ENCODE measurements at regions not wholly inside any gene's neighbourhood (a gene's known extent, or its start where the extent isn't known, plus 50 kb on each side); places are given as distances from the start of the nearest gene placed in this dataset.

DNA sequence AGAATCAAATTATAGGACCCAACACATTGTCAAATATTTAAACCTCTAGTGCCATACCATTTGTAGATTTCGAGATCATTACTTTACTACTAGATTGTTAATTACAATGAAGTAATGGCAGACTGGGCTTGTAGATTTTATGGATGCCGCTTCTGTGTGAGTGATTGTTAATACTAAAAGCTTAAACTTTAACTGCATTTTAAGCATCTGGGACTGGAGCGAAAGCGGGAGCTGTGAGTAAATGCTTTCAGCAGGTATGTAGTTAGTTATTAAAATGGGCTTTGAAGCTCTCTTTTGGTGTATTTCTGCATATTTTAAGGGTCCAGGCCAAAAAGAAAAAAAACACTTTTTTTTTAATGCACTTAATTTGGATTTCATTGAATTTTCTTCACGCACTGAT is 519.3 kb downstream of the MED13L start:
- DNase-seq, result no peak

DNA sequence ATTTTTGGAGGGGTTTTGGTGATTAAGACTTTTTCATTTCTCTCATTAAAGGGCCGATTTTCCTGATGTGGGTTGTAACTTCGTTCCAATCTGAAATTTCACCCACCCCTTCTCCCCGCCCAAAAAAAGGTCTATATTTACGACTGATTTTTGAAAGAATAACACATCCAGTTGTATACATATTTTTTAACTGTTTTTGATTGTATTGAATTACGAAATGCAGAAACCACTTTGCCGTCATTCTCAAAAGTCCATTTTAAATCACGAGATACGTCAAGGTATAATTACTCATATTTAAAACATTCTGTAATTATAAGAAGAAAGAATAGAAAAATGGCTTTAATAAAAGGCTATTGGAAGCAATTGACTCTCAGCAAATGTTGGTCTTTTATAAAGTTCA is 520.7 kb downstream of the MED13L start:
- DNase-seq, result no peak

DNA sequence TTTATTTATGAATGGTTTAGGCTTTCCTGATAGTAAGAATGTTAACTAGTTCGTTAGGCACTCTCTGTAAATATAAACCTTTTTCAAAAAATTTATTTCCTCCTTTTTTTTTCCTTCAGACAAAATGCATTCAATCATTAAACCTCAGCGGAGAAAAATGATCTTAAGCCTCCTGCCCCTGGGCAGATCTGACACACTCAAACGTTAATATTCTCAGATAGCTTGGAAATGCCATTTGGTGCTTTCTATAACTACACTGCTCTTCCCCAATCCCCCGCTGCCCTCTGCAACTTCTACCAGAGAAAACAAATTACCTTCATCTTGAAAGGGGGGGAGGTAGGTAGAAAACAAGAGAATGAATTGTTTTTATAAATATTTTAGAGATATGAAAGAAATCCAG is 521.2 kb downstream of the MED13L start:
- peak; percentile 43 for DNase-seq

DNA sequence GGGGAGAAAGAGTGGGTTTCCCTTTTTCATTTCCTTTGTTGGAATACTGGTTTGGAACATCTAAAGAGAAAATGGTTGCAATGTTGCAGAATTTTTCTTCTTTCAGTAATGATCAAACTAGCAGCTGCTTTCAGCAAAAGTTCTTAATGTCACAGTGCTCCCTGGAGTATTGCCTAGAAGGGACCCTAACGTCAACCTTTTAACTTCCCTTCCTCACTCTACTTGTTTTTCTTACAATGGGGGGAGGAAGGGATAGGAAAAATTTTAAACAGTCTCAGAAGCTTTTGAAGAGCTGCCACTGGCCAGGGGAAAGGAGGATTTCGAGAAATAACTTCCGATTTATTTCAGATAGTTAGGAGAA is 521.8 kb downstream of the MED13L start:
- no peak for DNase-seq

DNA sequence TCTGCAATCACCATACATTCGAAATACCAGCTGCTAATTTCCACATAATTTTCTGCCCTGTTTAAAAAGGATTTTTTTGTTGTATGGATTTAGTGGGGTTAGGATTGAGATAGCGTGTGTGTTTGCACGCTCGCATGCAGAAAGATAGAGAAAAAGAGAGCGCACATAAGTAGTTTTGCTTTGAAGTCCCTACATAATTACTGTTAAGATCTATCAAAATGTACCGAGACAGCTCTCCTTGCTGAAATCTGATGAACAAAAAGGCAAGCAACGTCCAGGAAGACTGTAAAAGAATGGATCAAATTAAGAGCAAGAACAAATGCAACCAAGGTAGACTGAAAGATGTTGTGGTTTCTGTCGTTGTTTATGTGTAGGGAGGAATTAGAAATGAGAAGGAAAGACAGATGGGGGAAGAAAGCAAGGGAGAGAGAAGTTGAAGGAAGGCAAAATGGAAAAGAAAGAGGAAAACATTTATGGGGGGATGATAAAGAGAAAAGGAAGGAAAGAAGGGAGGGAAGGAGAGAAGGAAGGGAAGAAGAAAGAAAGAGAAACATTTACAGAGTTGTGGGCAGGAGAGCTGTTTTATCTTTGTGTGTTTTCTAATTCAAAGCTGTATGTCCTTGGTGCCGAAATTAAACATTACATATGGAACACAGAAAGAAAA is 522.3 kb downstream of the MED13L start:
- no peak for DNase-seq

DNA sequence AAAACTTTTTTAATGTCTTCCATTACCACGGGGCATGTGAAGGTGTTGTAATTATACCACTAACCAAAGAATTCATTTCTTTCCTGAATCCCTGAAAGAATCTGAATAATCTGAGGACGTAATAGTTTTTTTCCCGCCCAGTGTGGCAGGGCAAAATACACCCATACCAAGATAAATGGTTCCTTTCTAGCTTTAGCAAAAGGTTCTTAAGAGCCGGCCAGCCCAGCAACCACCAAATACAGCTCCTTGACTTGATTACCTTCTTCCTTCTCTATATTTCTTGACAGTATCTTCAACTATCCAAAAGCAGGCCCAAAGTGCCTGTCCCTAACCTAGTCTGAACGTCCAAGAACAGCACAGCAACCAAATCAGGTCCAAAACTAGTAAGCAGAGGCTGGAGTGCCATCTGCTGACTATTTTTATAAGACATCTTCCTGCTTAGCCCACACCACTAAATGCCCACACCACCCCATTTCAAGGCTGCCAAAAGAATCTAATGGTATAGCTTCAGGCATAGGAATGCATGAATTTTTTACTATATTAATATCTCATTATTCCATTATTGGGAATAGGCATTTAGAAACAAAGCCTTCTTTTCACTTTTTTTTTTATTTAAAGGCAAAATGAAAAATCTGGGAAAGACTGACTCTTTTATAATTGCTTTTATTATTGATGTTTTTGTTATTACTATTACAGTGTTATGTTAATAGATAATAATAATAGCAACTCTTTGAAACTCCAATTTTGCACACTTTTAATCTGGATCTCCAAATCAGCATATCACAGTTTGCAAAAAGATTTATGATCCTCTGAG is 524.4 kb downstream of the MED13L start:
- peak; percentile 91 for DNase-seq

DNA sequence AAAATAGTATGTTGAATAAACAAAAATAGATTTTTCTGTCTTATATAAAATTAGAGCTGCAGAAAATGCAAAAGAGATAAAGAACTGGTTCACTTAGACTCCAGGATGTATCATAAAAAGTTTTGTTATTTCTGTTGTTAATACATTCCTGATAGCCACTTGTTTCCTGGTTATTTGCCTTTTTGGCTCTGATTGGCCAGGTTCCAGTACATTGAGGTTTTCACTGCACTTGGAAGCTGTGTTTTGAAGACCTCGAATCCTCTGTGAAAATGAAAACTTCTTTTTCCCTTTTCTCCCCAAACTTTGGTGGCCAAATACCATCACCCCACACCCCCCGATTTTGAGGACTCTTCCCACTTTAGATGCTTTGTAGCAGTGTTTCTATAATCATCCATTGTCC is 525.3 kb downstream of the MED13L start:
- no peak for DNase-seq

DNA sequence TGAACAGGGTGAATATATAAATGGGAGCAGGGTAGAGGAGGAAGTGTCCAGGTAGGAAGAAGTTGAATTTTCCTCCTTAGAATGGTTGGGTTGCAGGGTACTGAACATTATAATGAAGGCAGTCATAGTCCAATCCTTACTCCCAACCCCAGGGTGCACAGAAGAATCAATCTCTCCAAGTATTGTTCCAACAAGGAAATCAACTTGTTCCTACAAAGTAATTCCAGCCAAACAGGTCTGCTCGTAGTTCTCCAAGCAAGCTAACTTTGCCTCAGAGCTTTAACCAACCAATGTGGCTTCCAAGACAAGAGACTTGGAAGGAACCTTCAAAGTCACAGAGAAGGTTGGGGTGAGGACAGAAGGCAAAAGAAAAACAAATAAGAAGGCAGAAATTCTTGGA is 527.2 kb downstream of the MED13L start:
- no peak for DNase-seq

DNA sequence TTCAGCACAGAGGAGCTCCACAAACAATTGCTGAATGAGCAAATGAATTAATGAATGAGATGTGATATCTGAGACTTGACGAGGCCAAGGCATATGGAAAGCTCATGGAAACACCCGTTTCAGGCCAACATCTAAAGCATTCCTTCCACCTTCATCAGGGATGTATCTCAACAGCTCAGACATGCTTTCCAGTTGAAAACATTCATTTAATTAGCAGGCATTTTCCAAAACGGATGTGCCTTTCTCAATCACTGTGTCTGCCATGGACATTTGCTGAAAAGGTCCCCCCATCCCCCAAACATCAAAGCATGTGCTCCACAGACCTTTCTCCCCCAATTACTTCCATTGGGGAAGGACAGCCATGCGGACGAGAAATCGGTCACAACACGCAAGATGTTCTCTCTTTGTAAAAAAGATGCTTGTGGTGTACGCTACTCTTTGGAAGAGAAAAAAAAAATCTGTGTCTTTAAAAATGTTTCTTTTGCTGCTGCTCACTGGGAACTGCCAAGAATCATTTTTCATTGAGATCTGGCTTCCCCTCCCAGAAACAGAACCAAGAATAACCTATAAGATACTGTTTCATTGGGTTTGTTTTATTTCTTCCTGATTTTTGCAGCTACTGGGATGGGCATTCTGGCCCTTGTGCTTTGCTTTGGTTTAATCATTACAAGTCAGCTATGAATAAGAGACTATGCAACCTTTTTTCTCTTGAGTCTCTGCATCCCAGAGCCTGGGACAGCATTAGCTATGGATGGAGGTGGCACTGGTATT is 528.2 kb downstream of the MED13L start:
- peak; percentile 25 for DNase-seq

DNA sequence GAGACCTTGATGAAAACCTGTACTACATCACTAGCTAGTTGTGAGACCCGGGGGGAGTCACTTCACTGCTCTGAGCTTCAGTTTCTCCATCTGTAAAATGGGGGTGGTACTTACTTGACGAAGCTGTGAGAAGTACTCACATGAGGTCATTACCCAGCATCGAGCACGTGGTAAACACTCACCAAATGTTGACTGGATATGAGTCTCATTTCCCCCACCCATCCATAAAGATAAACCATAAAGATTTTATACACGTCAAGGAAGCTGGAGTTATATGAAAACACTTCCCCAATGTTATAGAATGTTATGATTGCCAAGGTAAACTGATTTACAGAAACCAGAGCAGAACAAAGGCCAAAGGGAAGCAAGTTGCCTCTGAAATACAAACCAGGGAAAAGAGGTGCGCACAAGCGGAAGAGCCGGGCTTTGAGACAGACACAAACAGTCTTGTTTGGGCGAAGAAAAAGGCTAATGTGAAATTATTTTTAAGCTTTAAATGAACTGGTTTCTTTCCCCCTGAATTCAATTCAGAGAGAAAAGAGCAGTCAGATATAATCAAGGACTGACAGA is 536.8 kb downstream of the MED13L start:
- no peak for DNase-seq

DNA sequence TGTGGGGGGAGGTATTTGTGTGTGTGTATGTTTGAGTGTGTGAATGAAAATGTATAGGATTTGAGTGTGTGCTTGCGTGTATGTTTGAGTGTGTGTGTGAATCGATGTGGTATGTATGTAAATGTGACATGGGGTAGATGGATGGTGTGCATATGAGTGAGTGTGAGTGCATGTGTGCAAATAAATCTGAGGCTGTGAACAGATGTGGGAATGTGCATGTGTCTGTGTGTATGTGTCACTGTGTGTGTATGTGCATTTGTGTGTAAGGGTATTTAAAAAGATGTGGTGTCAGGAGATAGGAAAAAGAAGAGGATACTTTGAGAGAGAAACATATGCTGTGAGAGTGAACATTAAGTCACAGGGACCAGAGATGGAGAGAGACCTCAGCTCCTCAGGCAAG is 539.6 kb downstream of the MED13L start:
- DNase-seq, result no peak

DNA sequence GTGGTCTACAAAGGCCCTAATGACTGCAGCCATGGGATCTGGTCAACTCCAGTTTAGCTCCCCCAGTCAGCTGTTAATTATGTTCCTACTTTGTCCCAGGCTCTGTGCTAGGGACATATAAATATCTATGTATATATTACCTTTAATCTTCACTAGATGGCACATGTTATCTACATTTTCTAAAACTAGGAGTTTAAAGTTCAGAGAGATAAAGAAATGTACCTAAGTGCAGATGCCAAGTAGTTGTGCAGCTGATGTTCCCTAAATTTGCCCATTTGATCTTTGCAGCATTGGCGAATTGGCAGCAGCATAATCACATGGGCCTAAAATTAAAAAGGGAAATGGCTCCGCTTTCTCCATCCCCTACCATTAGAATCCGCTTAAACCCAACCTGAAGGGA is 541.1 kb downstream of the MED13L start:
- no peak for DNase-seq

DNA sequence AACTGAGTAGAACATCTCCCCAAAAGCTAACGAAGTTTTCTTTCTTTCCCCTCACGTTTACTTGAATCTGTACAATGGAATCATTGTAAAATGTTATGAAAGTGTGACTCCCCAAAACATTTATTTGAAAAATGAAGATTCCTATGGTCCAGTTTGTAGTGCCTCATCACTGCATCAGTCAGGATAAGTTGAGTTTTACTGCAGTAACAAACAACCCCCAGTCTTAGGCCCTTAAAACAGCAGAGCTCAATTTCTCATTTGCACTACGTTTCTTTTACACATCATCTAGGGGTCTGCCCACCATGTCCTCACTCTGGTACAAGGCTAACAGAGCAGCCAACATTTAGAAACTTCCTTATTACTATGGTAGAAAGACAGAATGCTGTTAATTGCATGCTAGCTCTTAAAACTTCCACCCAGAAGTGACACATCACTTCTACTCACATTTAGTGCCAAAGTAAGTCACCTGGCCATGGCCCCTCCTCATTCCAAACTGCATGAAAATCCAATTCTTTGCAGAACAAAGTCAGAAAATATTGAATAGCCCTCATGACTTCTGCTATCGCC is 546.4 kb downstream of the MED13L start:
- no peak for DNase-seq

DNA sequence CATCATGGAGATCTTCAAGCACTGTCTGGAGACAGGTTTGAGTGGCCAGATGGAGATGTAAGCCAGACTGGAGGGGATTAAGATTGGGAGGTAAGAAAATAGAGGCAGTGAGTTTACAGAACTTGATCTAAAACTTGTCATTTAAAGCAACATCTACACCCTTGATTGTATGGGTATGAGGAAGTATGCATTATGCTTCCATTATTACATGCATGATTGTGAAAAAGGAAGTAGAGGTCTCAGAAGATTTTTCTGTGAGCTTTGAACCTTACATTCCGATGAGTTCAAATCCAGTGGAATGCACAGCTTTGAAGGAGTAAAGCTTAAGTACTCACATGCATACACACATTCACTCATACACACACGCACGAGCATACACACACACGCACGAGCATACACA is 550.8 kb downstream of the MED13L start:
- DNase-seq, result no peak

DNA sequence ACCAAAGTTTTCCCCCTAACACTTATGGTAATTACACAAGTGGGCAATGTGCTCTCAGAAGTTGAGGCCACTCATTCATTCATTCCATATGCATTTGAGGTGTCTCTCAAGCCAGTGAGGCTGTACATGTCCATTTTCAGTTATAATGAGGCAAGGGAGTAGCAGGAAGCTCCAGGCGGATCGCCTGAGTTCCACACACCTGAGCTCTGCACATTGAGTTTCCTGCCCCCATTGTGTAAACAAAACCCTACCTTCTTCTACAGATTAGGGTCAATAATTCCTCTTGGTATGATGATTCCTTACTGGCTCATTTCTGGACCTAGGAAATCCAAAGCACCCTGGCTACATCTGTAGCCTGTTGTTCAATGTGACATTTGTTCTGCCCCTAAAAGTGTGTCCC is 555.3 kb downstream of the MED13L start:
- DNase-seq, result no peak

DNA sequence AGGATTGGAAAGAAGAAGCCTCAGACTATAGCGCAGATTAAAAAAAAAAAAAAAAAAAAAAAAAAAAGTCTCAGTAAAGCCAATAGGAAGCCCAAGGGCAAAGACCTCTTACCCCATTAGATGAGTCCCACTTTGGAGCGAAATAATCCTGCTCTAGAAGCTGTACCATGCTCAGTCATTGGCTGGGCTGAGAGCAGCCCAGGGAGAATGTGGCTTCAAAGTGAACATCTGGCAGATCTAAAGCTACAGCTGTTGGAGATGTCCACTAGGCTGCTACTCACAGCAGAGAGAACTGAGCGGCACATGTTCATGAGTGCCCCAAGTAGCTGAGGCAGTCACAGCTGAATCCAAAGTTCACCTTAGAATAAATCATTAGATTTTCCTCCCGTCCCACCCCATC is 560.9 kb downstream of the MED13L start:
- DNase-seq, result no peak

DNA sequence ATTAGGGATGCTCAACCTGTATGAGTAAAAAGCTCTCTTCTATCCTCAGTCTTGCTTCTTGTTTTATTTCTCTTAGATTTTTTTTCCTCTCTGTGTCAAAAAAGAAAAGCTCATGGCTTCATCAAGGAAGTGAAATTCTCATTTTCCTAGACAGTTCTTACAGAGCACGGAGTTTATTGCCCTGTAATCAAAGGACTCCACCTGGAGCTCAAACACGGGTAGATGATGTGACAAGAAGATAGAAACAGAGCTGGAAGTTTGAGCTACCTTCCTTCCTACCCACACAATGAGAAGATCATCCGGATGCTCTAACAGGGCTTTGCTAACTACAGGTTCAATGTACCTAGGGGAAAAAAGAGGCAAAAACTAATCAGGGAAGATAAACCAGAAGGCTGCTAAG is 564.8 kb downstream of the MED13L start:
- DNase-seq, result no peak

DNA sequence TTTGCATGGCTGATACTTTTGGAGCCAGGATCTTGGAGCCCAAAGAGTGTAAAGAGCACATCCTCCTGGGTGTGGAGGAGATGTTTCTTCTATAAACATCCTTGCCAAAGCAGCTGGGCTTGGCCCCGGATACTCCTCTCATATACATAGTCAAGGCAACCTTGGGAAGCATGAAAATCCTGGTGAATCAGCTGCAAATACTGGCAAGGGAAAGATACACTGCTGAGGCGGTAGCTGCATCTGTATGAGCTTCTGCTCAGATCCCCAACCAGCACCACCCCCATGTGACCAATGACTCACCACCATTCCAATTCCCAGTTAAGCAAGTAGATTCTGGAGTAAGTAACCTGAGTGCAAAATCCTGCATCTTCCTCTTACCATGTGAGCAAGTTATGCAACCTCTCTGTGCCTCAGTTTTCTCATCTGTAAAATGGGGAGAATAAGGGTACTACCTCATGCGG is 567.4 kb downstream of the MED13L start:
- peak; percentile 19 for DNase-seq

DNA sequence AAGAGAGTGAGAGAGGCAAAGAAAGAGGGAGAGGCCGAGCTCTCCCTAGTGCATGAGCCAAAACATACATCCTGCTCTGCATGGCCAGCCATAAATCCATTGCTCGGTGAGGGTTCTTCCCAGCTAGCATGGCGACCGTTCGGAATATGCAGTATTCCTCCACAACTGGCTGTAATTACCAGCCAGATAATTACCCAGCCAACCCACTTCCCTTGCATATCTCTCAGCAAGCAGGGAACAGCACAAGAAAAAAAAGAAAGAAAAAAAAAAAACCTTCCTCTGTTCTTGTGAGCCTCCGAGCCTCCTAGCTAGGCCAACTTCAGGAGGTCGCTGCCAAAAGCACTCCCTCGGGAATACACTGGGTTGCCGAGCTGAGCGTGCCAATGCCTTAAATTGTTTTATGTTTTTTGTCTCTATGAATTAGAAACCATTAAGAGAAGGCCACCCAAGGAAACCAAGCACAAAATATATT is 567.9 kb downstream of the MED13L start:
- peak; percentile 34 for DNase-seq

DNA sequence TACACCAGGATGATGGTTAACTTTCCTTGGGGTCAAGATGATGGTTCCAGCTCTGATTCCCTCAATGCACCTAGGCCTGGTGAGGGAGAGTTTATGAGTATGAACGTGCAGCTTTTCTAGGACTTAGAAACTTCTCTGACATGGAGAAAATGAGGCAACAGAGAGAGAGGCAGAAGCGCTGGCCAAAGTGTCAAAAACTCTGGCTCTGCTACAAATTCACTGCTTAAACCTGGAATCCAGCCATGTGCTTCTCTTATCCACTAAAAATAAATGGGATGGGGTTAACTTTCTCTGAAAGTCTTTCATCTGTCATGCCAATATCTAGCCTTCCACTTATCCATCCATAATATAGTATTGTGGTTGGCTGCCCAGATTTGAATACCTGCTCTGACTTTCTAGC is 568.7 kb downstream of the MED13L start:
- DNase-seq, result no peak

DNA sequence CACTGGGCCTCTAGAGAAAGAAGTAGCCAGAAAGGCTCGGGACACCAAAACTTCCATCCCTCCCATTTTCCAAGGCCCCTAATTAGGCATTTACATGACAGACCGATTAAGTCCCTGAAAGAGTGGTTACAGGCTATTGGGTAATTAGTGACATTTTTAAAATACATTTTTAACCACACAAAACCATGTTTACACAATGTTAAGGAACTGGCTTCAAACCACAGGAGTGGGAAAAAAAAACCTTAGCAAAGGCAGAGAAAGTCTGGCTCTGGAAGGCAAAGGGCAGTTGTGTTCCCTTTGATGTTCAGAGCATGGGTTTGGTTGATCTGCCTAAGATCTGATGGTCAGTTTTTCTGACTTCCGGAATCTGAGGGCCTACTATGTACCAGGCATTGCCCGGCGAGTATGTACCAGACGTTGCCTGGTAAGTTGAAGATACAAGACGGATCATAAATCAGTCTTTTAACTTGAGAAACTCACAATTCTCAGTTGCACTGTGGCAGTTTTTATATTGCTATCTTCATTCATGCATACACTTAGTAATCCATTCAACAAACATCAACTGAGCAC is 576.5 kb downstream of the MED13L start:
- no peak for DNase-seq

DNA sequence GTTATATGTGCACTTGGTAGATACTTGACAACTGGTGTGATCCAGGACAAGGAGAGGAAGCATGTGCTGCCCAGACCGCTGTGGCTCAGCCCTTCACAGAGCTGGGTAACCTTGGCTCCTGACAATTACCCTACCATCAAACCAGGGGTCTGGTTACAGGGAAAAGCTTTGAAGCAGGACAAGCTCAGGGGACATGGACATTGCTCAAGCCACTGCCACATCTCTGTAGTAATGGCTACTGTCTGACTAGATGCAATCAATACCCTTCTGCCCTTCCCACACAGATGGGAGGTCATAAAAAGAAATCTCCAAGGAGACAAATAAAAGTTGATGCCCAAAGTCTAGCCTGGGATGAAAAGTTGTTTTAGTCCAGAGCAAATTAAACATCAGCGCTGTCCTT is 577.4 kb downstream of the MED13L start:
- DNase-seq, result no peak

DNA sequence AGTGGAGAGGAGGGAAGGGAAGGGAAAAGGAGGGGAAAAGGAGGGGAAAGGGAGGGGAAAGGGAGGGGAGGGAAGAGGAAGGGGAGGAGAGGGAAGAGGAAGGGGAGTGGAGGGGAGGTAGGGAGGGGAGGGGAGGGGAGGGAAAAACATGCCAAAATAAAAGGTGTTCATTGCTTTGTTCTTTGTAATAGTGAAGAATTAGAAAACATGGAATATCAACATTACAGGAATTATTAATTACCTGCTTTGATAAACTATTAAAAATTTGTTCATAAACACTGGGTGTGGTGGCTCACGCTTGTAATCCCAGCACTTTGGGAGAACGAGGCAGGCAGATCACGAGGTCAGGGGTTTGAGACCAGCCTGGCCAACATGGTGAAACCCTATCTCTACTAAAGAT is 579.2 kb downstream of the MED13L start:
- DNase-seq, result no peak

Measured in eye (tissue), 1 donor.